HepG2 (cell line): ENCODE measurements at regions not wholly inside any gene's neighbourhood (a gene's known extent, or its start where the extent isn't known, plus 50 kb on each side); places are given as distances from the start of the nearest gene placed in this dataset.

Experiments
- ATAC-seq: fragments of 200-7000 bp; cut with Tn5 transposase; 3 replicates; pipeline ENCODE4 v1.9.1; 2020; ENCODE audit warnings: mild to moderate bottlenecking, moderate library complexity
- BruUV-seq: library from RNA; stranded (reverse); fragments of 400-500 nt; replicated peaks from 2 replicates; lab custom pipeline; 2021; lab: Mats Ljungman, UMichigan
- CTCF ChIA-PET: fragments of 300-600 bp; formaldehyde crosslinking; extraction: SDS; loops from one replicate; lab custom pipeline; 2021; ENCODE audit warnings: low total read pairs, inconsistent platforms, low intra/inter-chr PET ratio; lab: Yijun Ruan, JAX
- POLR2A ChIA-PET: fragments of 350-600 bp; sonication (Branson Sonifier 250); formaldehyde crosslinking; loops from one replicate; lab custom pipeline; 2020; ENCODE audit warnings: antibody characterized with exemption, inconsistent platforms; lab: Yijun Ruan, JAX
- DNase-seq: peaks from one replicate; pipeline ENCODE4 v3.0.0-alpha.2; 2015; ENCODE audit warnings: low spot score
- FAIRE-seq: peaks from 3 replicates; lab custom pipeline; 2011; peaks lifted over from hg19 to GRCh38; lab: Jason Lieb, UNC
- H2AFZ ChIP-seq: one replicate; pipeline ENCODE4 v1.6.1; 2011; ENCODE audit warnings: low read length, inconsistent platforms
- H3K27ac ChIP-seq: fragments of 300-600 bp; 3 replicates; pipeline ENCODE4 v1.8.0; 2011; ENCODE audit warnings: mixed run types, mild to moderate bottlenecking, mixed read lengths, low read length, inconsistent platforms; ENCODE audit not compliant: insufficient read depth; ENCODE audit errors: extremely low read length
- H3K27me3 ChIP-seq, 2 experiments: fragments of 200-600 bp in 1 of 2; 2 replicates in 1 of 2; 3 replicates in 1 of 2; pipeline versions ENCODE4 v1.6.0 to v1.8.0; 2011; ENCODE audit warnings: low read length in 2 of 2, mild to moderate bottlenecking in 2 of 2, moderate library complexity in 2 of 2, inconsistent platforms in 1 of 2; ENCODE audit not compliant: insufficient read depth in 2 of 2, control insufficient read depth in 1 of 2
- H3K36me3 ChIP-seq, 2 experiments: fragments of 200-600 bp in 1 of 2; replicated peaks in 1 of 2; 2 replicates in 1 of 2; 3 replicates in 1 of 2; pipeline versions ENCODE4 v1.5.1 to v1.8.0; 2011; ENCODE audit warnings: low read length in 2 of 2, inconsistent platforms in 1 of 2; ENCODE audit not compliant: insufficient read depth in 2 of 2, control insufficient read depth in 1 of 2
- H3K4me1 ChIP-seq: 2 replicates; pipeline ENCODE4 v1.5.1; 2012; ENCODE audit warnings: low read length, inconsistent platforms; ENCODE audit not compliant: insufficient read depth
- H3K4me2 ChIP-seq: 2 replicates; pipeline ENCODE4 v1.6.0; 2011; ENCODE audit warnings: low read depth, low read length, inconsistent platforms
- H3K4me3 ChIP-seq, 3 experiments: fragments of 200-600 bp in 1 of 3; sonication (generic), shearing (Covaris generic) in 1 of 3; replicated peaks in 1 of 3; 2 replicates each; pipeline ENCODE4 v1.5.1; 2011 to 2016; ENCODE audit warnings: low read length in 3 of 3, inconsistent platforms in 2 of 3, low read depth in 2 of 3, mild to moderate bottlenecking in 2 of 3, control low read depth in 1 of 3, mixed read lengths in 1 of 3; ENCODE audit not compliant: insufficient read depth in 1 of 3
- H3K79me2 ChIP-seq: one replicate; pipeline ENCODE4 v1.6.1; 2011; ENCODE audit warnings: low read length, inconsistent platforms; ENCODE audit not compliant: insufficient read depth
- H3K9ac ChIP-seq: 2 replicates; pipeline ENCODE4 v1.6.0; 2011; ENCODE audit warnings: mild to moderate bottlenecking, low read depth, low read length, inconsistent platforms; ENCODE audit not compliant: insufficient read depth
- H3K9me3 ChIP-seq: 2 replicates; pipeline ENCODE4 v1.5.1; 2012; ENCODE audit warnings: mild to moderate bottlenecking, low read length
- H4K20me1 ChIP-seq: 2 replicates; pipeline ENCODE4 v1.6.0; 2011; ENCODE audit warnings: inconsistent platforms, mild to moderate bottlenecking, low read length, moderate library complexity; ENCODE audit not compliant: insufficient read depth
- ELK4 ChIP-seq: sonication (generic); formaldehyde crosslinking; IDR thresholded peaks from 2 replicates; pipeline ENCODE4 v1.9.0; 2021; ENCODE audit warnings: missing genetic modification reagents, borderline replicate concordance
- PAF1 ChIP-seq: IDR thresholded peaks from 2 replicates; pipeline ENCODE4 v1.6.1; 2016; ENCODE audit warnings: missing genetic modification reagents, missing compliant biosample characterization
- TAF1 ChIP-seq: sonication (generic); formaldehyde crosslinking; IDR thresholded peaks from 2 replicates; pipeline ENCODE4 v1.4.0; 2020; ENCODE audit warnings: missing genetic modification reagents
- THAP11 ChIP-seq: IDR thresholded peaks from 2 replicates; pipeline ENCODE4 v1.6.1; 2016; ENCODE audit warnings: missing biosample characterization, missing genetic modification reagents
- ZKSCAN1 ChIP-seq: fragments of 150-350 bp; IDR thresholded peaks from 2 replicates; pipeline ENCODE4 v1.6.1; 2014; ENCODE audit warnings: low read length
- ZNF574 ChIP-seq: sonication (generic); formaldehyde crosslinking; IDR thresholded peaks from 2 replicates; pipeline ENCODE4 v1.4.0; 2020; ENCODE audit warnings: missing genetic modification reagents
- ZNF891 ChIP-seq: sonication (generic); formaldehyde crosslinking; IDR thresholded peaks from 2 replicates; pipeline ENCODE4 v1.5.0; 2020; ENCODE audit warnings: mild to moderate bottlenecking, missing genetic modification reagents
- WGBS: methylation state at CpG from one replicate; pipeline ENCODE4 v1.1.6; 2017; ENCODE audit warnings: low lambda C conversion rate; 5-methylcytosine and 5-hydroxymethylcytosine counted together
- in situ Hi-C: cut with HindIII; loops from 2 replicates; pipeline ENCODE4 v1.10.0; 2017; ENCODE audit warnings: low pct_unique_long_range_greater_than_20kb; ENCODE audit not compliant: extremely low pct_ligation_motif_present
- intact Hi-C: fragments of 100-400 bp; cut with micrococcal nuclease; formaldehyde crosslinking; loops from one replicate; pipeline ENCODE4 v1.10.0; 2022; ENCODE audit not compliant: unreplicated experiment

- TF ChIP-seq ELK4 (CRISPR knock-in tag) (no peak), TAF1 (CRISPR knock-in tag) (no peak), ZNF574 (no peak), ZNF891 (no peak)
- TF ChIP-seq, all 625 proteins: peak for 0
These were observed 126.9 kb upstream of the RBM19 start (continued) for GRCh38 chr12:114092981-114093380.

GRCh38 chr12:114090211-114090610 lies 124.1 kb upstream of the RBM19 start:
- Histone ChIP-seq H2AFZ (no peak overlapping the region), H3K27me3 (no peaks in the 10 kb centered on the region), H3K4me3 (no peak overlapping the region), H3K9me3 (no peaks in the 10 kb centered on the region), H3K9ac (no peak overlapping the region), H3K36me3 (no peaks in the 10 kb centered on the region), H4K20me1 (no peaks in the 10 kb centered on the region), H3K4me2 (no peak overlapping the region), H3K79me2 (no peaks in the 10 kb centered on the region), H3K4me1 (no peaks in the 10 kb centered on the region), H3K27ac (no peak overlapping the region)
- in situ Hi-C loops = no loop called here
- ChIA-PET POLR2A (no interaction called here), CTCF (no interaction called here)
- no TSS peak for BruUV-seq
- WGBS = 10% methylated on average over 5 of the region's 5 CpGs
- intact Hi-C loops = no loop called here
- TF ChIP-seq PAF1 (CRISPR knock-in tag) (no peak), THAP11 (CRISPR knock-in tag) (no peak), ZKSCAN1 (no peak)
- FAIRE-seq (no peak), ATAC-seq (no peak), DNase-seq (no peak)
